Adrenal gland (tissue), 5 donors: ENCODE measurements at regions not wholly inside any gene's neighbourhood (a gene's known extent, or its start where the extent isn't known, plus 50 kb on each side); places are given as distances from the start of the nearest gene placed in this dataset.

ENCODE experiments used
- CTCF ChIP-seq, 6 experiments: fragments of 450-650 bp in 4 of 6; fragments of 200-600 bp in 2 of 6; sonication (generic) in 1 of 6; IDR thresholded peaks; 1 replicate in 5 of 6; 2 replicates in 1 of 6; pipeline versions ENCODE4 v1.5.1 to v1.8.0; 2016 to 2021; ENCODE audit warnings: antibody characterized with exemption in 6 of 6, mild to moderate bottlenecking in 2 of 6, moderate library complexity in 1 of 6
- POLR2A ChIP-seq, 2 donors: fragments of 450-650 bp; IDR thresholded peaks; one replicate each; pipeline ENCODE4 v1.6.1; 2017; ENCODE audit warnings: antibody characterized with exemption in 2 of 2, mild to moderate bottlenecking in 2 of 2, moderate library complexity in 1 of 2
- donor health status: DM: no; HTN: no; CAD: no.

DNA sequence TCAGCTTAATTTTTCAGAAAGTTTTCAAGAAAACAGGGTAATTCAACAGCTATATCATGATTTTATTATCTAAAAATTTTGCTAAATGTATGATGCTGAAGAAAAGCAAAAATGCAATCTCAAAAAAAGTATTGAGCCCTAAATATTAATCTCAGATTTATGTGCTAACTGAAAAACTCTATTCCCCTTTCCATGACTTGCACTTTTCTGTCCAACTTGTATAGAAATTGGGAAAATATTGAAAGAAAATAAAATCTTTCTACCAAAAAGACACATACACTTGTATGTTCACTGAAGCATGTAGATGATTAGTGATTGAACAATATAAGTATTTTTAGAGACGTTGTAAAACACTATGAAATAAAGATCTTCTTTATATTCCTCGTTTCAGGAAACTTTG lies 368.0 kb upstream of the ATXN7L3B start:
- TF ChIP-seq CTCF (IDR thresholded peaks at IDR 0.05) (no peak), POLR2A (IDR thresholded peaks at IDR 0.05) (no peak)
